NT2/D1 (cell line): ENCODE measurements at regions not wholly inside any gene's neighbourhood (a gene's known extent, or its start where the extent isn't known, plus 50 kb on each side); places are given as distances from the start of the nearest gene placed in this dataset.

ENCODE experiments used
- DNase-seq: peaks from one replicate; pipeline ENCODE4 v3.0.0-alpha.2; 2011; ENCODE audit warnings: low read depth, low spot score
- H3K27me3 ChIP-seq: 2 replicates; pipeline ENCODE4 v1.6.0; 2011; ENCODE audit warnings: mild to moderate bottlenecking; ENCODE audit not compliant: insufficient read length, insufficient read depth
- H3K36me3 ChIP-seq: 2 replicates; pipeline ENCODE4 v1.6.1; 2011; ENCODE audit warnings: mild to moderate bottlenecking, low read length, mixed read lengths; ENCODE audit not compliant: insufficient read depth, insufficient read length
- H3K4me1 ChIP-seq: 2 replicates; pipeline ENCODE4 v1.5.1; 2011; ENCODE audit not compliant: insufficient read depth, insufficient read length
- H3K4me3 ChIP-seq: 2 replicates; pipeline ENCODE4 v1.5.1; 2011; ENCODE audit warnings: low read depth; ENCODE audit not compliant: insufficient read length
- H3K9ac ChIP-seq: 2 replicates; pipeline ENCODE4 v1.6.0; 2011; ENCODE audit warnings: low read depth; ENCODE audit not compliant: insufficient read length
- H3K9me3 ChIP-seq: 2 replicates; pipeline ENCODE4 v1.5.1; 2011; ENCODE audit warnings: mild to moderate bottlenecking, low read length; ENCODE audit not compliant: insufficient read depth
- SUZ12 ChIP-seq: IDR thresholded peaks from 2 replicates; pipeline ENCODE4 v1.6.1; 2011; ENCODE audit not compliant: insufficient read length, insufficient read depth; ENCODE audit errors: extremely low read depth
- YY1 ChIP-seq: IDR thresholded peaks from 2 replicates; pipeline ENCODE4 v1.6.1; 2011; ENCODE audit not compliant: insufficient read length, insufficient read depth
- ZNF274 ChIP-seq: IDR thresholded peaks from 2 replicates; pipeline ENCODE4 v1.6.1; 2011; ENCODE audit warnings: mild to moderate bottlenecking, low read depth, low read length

- Histone ChIP-seq H3K9me3 (no peaks in the 10 kb centered on the region), H3K27me3 (no peaks in the 10 kb centered on the region), H3K4me3 (no peak overlapping the region), H3K9ac (no peak overlapping the region), H3K36me3 (no peaks in the 10 kb centered on the region), H3K4me1 (no peaks in the 10 kb centered on the region)
- no peak for DNase-seq
- TF ChIP-seq ZNF274, result no peak
- TF ChIP-seq SUZ12, result no peak
- TF ChIP-seq YY1, result no peak
Measured at GRCh38 chr21:24824209-24824608, 783.1 kb downstream of the MRPL39 start.

- TF ChIP-seq SUZ12, result no peak
- TF ChIP-seq YY1, result no peak
- no peak for TF ChIP-seq ZNF274
Measured at GRCh38 chr21:24823247-24823646, 784.0 kb downstream of the MRPL39 start.

DNA sequence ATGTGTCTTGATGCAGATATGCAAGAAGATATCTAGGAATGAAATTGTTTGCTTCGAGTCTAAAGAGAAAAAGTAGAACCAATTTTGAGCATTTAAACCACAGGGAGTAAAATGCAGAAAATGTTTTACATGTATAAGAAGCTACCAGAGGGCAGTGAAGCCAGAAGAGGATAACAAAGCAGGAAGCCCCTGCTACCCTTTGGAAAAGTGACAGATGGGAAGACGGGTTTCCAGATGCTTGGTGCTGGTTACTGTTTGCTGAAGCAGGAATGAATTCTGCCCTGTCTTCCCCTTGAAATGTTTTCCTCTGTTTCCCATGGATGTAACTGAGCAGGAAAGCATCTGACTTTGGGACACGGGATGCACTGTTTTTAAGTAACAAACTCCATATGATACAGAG, 822.2 kb downstream of the MRPL39 start:
- DNase-seq, result no peak

More at GRCh38 chr21:24823247-24823646, 784.0 kb downstream of the MRPL39 start:
- no peaks in the 10 kb centered on the region for H3K9me3 ChIP-seq
- H3K9ac ChIP-seq, result no peak overlapping the region
- DNase-seq, result no peak
- no peak overlapping the region for H3K4me3 ChIP-seq
- no peaks in the 10 kb centered on the region for H3K4me1 ChIP-seq
- no peaks in the 10 kb centered on the region for H3K36me3 ChIP-seq
- H3K27me3 ChIP-seq, result no peaks in the 10 kb centered on the region

DNA sequence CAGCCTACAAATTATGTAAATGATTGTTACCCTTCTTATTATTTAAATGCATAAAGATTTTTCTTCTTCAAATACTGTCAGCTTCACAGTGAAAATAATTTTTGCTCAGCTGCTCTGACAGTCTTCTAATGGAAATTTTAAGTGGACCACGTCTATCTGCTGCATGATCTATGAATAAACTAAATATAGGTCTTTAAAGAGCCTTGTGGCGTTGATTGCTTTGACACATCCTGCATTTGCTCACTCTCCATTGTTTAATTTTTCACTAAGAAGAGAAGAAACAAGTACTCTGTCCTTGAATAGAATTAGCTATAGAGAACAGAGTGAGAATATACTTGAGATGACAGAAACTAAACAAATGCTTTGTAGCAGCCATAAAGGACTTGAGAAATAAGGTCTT, 826.1 kb downstream of the MRPL39 start:
- Histone ChIP-seq H3K27me3 (no peaks in the 10 kb centered on the region), H3K4me1 (no peaks in the 10 kb centered on the region), H3K36me3 (no peaks in the 10 kb centered on the region), H3K9me3 (no peaks in the 10 kb centered on the region), H3K9ac (no peak overlapping the region), H3K4me3 (no peak overlapping the region)
- TF ChIP-seq ZNF274 (no peak), YY1 (no peak), SUZ12 (no peak)
- DNase-seq, result no peak

More for the DNA sequence above, 822.2 kb downstream of the MRPL39 start:
- Histone ChIP-seq H3K9ac (no peak overlapping the region), H3K9me3 (no peaks in the 10 kb centered on the region), H3K36me3 (no peaks in the 10 kb centered on the region), H3K4me1 (no peaks in the 10 kb centered on the region), H3K27me3 (no peaks in the 10 kb centered on the region), H3K4me3 (no peak overlapping the region)
- TF ChIP-seq ZNF274 (no peak), SUZ12 (no peak), YY1 (no peak)

DNA sequence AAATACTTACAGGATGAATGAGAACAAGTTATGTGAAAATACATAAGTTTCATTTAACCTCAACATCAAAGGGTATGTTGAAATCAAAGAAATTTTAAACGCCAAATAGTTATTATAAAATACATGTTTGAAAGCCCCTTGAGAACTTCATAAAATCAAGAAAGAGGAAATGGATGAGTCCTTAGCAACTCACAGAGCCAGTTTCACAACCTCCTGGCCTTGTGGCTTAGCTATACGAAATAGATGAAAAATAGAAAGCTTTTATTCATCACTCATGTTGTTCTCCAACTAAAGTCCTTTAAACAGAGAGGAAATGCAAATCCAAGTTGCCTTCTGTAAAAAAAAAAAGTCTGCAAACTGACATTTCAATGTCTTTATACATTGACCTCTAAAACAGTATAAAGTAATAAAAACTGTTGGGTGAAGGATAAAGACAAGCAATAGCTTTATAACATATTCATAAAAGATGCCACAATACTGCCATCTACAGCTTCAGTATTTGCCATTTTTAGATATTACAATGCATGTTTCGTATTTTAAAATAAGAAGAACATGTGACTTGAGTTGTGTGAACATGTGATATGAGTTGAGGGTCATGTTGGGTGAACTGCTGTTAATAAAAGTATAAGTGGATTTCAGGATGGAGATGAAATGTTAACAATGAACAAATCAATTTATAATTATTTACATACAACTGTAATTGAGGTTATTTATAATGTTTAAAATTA, 847.8 kb downstream of the MRPL39 start:
- no peak overlapping the region for H3K9ac ChIP-seq
- TF ChIP-seq SUZ12 (no peak), ZNF274 (no peak)
- no peaks in the 10 kb centered on the region for H3K4me1 ChIP-seq
- no peaks in the 10 kb centered on the region for H3K36me3 ChIP-seq
- H3K9me3 ChIP-seq, result no peaks in the 10 kb centered on the region
- DNase-seq, result no peak
- no peaks in the 10 kb centered on the region for H3K27me3 ChIP-seq
- H3K4me3 ChIP-seq, result no peak overlapping the region

GRCh38 chr21:24738063-24738462, 869.2 kb downstream of the MRPL39 start:
- no peaks in the 10 kb centered on the region for H3K4me1 ChIP-seq
- no peaks in the 10 kb centered on the region for H3K36me3 ChIP-seq

GRCh38 chr21:24737296-24737850, 869.9 kb downstream of the MRPL39 start:
- no peak for DNase-seq
- Histone ChIP-seq H3K4me1 (no peaks in the 10 kb centered on the region), H3K9me3 (no peaks in the 10 kb centered on the region), H3K4me3 (no peak overlapping the region), H3K9ac (no peak overlapping the region), H3K36me3 (no peaks in the 10 kb centered on the region), H3K27me3 (no peaks in the 10 kb centered on the region)
- TF ChIP-seq SUZ12 (no peak), ZNF274 (no peak), YY1 (no peak)

More at GRCh38 chr21:24738063-24738462, 869.2 kb downstream of the MRPL39 start:
- no peak for TF ChIP-seq YY1
- no peak for TF ChIP-seq ZNF274
- TF ChIP-seq SUZ12, result no peak
- H3K9me3 ChIP-seq, result no peaks in the 10 kb centered on the region
- H3K4me3 ChIP-seq, result no peak overlapping the region
- H3K9ac ChIP-seq, result no peak overlapping the region
- no peaks in the 10 kb centered on the region for H3K27me3 ChIP-seq
- DNase-seq, result no peak
